ENCODE measurements at regions not wholly inside any gene's neighbourhood (a gene's known extent, or its start where the extent isn't known, plus 50 kb on each side); places are given as distances from the start of the nearest gene placed in this dataset.

- Histone ChIP-seq H3K9me3 (ENCODE audit: control insufficient read depth, insufficient read depth, low read length) (no peaks in the 10 kb centered on the region), H3K4me3 (ENCODE audit: low read depth, low read length) (no peak overlapping the region), H3K27ac (ENCODE audit: low read depth, low read length) (no peak overlapping the region), H3K27me3 (ENCODE audit: control insufficient read depth, insufficient read depth, low read length) (peaks cover 23% of the 10 kb centered on the region)
- TF ChIP-seq CTCF (IDR thresholded peaks at IDR 0.05; ENCODE audit: low read depth, low read length), result no peak
- CTCF ChIA-PET, result no interaction called here
- DNase-seq (ENCODE audit: low read depth, low spot score), result no peak
- POLR2A ChIA-PET, result no interaction called here
Observed at GRCh38 chr10:78869508-78870454, 199.0 kb upstream of the ZMIZ1 start.

- Histone ChIP-seq H3K27ac (ENCODE audit: low read depth, low read length) (no peak overlapping the region), H3K27me3 (ENCODE audit: control insufficient read depth, insufficient read depth, low read length) (peaks cover 22% of the 10 kb centered on the region), H3K9me3 (ENCODE audit: control insufficient read depth, insufficient read depth, low read length) (no peaks in the 10 kb centered on the region), H3K4me3 (ENCODE audit: low read depth, low read length) (no peak overlapping the region)
- POLR2A ChIA-PET, result no interaction called here
- DNase-seq (ENCODE audit: low read depth, low spot score), result no peak
- CTCF ChIA-PET, result no interaction called here
- TF ChIP-seq CTCF (IDR thresholded peaks at IDR 0.05; ENCODE audit: low read depth, low read length), result no peak
Observed at GRCh38 chr10:78870458-78870857, 198.3 kb upstream of the ZMIZ1 start.

- ChIA-PET POLR2A (no interaction called here), CTCF (no interaction called here)
- H3K4me3 ChIP-seq (ENCODE audit: low read depth, low read length), result no peak overlapping the region
- no peak overlapping the region for H3K27ac ChIP-seq (ENCODE audit: low read depth, low read length)
- no peak for DNase-seq (ENCODE audit: low read depth, low spot score)
- H3K9me3 ChIP-seq (ENCODE audit: control insufficient read depth, insufficient read depth, low read length), result no peaks in the 10 kb centered on the region
- no peak for TF ChIP-seq CTCF (IDR thresholded peaks at IDR 0.05; ENCODE audit: low read depth, low read length)
- peaks cover 24% of the 10 kb centered on the region for H3K27me3 ChIP-seq (ENCODE audit: control insufficient read depth, insufficient read depth, low read length)
Observed at GRCh38 chr10:78871796-78872195, 197.0 kb upstream of the ZMIZ1 start.

GRCh38 chr10:78873413-78873812, 195.4 kb upstream of the ZMIZ1 start:
- DNase-seq (ENCODE audit: low read depth, low spot score), result no peak
- CTCF ChIA-PET, result no interaction called here
- H3K9me3 ChIP-seq (ENCODE audit: control insufficient read depth, insufficient read depth, low read length), result no peaks in the 10 kb centered on the region
- TF ChIP-seq CTCF (IDR thresholded peaks at IDR 0.05; ENCODE audit: low read depth, low read length), result no peak
- no peak overlapping the region for H3K27ac ChIP-seq (ENCODE audit: low read depth, low read length)
- POLR2A ChIA-PET, result no interaction called here
- no peak overlapping the region for H3K4me3 ChIP-seq (ENCODE audit: low read depth, low read length)
- peaks cover 21% of the 10 kb centered on the region for H3K27me3 ChIP-seq (ENCODE audit: control insufficient read depth, insufficient read depth, low read length)

- Histone ChIP-seq H3K9me3 (ENCODE audit: control insufficient read depth, insufficient read depth, low read length) (no peaks in the 10 kb centered on the region), H3K4me3 (ENCODE audit: low read depth, low read length) (no peak overlapping the region), H3K27ac (ENCODE audit: low read depth, low read length) (no peak overlapping the region), H3K27me3 (ENCODE audit: control insufficient read depth, insufficient read depth, low read length) (peaks cover 15% of the 10 kb centered on the region)
- ChIA-PET POLR2A (no interaction called here), CTCF (no interaction called here)
- no peak for DNase-seq (ENCODE audit: low read depth, low spot score)
- TF ChIP-seq CTCF (IDR thresholded peaks at IDR 0.05; ENCODE audit: low read depth, low read length), result no peak
Observed at GRCh38 chr10:78875331-78875877, 193.4 kb upstream of the ZMIZ1 start.
